ENCODE measurements at regions not wholly inside any gene's neighbourhood (a gene's known extent, or its start where the extent isn't known, plus 50 kb on each side); places are given as distances from the start of the nearest gene placed in this dataset.
A peak's percentile ranks its signal among the peaks of the same experiment; 100 is the strongest.

DNA sequence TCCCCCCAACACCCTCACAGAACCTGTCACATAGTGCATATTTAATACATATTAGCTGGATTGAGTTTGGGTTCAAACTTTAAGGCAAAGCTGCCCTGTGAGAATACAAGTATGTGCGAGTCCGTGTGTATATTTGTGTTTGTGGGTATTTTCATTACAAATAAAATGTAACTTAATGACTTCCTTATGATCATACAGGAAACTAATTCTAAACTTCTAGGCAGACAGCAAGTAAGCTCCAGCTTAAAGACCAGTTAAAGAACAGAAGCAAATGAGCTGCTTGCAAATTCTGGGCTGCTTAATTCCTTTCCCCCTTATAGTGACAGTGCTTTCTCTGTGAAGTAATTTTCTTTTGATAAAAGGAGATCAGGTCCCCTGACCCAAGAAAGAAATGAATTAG is 437.6 kb downstream of the TTLL7 start:
- no peak overlapping the region for H3K4me3 ChIP-seq
- H3K27me3 ChIP-seq = no peaks in the 10 kb centered on the region
- TF ChIP-seq POLR2A (IDR thresholded peaks at IDR 0.05) = no peak
- TF ChIP-seq CTCF (IDR thresholded peaks at IDR 0.05) = no peak
- intact Hi-C loops (cut with DNase I) = no loop called here
- 92 to 98% (median 94%) methylated on average over 2 of the region's 2 CpGs for WGBS, 4 donors
- no peak for DNase-seq
- no peaks in the 10 kb centered on the region for H3K9me3 ChIP-seq (replicated peaks in 1 of 3)
- no peaks in the 10 kb centered on the region for H3K4me1 ChIP-seq (replicated peaks in 1 of 2)
- H3K36me3 ChIP-seq (replicated peaks in 1 of 2) = no peaks in the 10 kb centered on the region
- H3K27ac ChIP-seq = no peak overlapping the region

DNA sequence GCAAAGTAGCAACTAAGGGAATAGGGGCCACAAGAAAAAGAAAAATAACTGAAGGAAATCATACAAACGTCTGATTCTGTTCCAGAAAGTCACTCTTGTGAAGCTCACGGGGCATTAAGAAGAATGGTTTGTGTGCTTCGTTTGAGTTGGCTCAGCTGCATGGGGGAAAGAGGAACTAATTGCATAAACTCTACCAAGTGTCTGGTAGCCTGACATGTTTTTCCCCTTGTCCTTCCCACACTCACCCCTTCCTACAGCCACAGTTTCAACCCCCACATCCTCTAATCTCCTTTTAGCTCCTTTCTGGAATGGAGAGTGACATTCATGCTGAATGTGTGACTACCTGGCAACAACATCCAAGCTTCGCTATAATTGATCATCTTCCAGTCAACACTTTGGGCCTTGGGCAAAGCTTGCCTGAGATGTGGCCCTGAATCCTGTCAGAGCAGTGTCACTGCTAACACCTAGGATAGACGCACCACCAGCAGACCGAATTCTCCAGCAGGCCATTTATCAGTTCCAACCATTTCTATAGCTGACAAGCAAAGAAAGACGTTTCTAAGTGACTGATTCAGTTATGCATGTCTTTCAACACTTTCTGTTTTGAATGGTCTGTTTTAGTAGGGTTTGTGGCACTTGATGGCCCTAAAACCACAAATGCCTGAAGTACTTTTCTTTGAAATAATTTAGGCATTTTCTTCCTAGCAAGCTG is 439.6 kb downstream of the TTLL7 start:
- intact Hi-C loops (cut with DNase I) = no loop called here
- TF ChIP-seq POLR2A (IDR thresholded peaks at IDR 0.05) (no peak), CTCF (IDR thresholded peaks at IDR 0.05) (no peak)
- Histone ChIP-seq H3K27ac (no peak overlapping the region), H3K27me3 (no peaks in the 10 kb centered on the region), H3K36me3 (replicated peaks in 1 of 2) (no peaks in the 10 kb centered on the region), H3K4me1 (replicated peaks in 1 of 2) (no peaks in the 10 kb centered on the region), H3K9me3 (replicated peaks in 1 of 3) (no peaks in the 10 kb centered on the region), H3K4me3 (no peak overlapping the region)
- 71 to 79% (median 75%) methylated on average over 7 of the region's 7 CpGs for WGBS, 4 donors
- DNase-seq = no peak

DNA sequence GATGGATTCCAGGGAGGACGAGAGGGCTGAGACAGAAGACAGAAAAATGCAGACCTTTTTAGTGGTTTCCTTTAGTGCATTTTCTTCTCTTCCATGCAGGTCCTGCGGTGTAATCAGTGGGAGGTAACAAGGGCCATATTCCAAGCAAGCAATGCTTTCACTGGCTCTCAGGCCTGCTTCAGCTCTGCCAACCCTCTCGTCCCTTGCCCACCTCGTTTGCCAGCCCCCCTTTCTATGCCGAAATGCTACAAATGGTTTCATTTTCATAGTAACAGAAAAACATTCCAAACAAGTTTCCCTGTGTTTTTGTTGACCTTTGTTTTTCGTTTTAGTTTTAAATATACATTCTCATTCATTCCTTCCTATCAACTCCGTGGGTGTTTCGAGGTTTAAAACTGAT is 443.1 kb downstream of the TTLL7 start:
- no peaks in the 10 kb centered on the region for H3K9me3 ChIP-seq (replicated peaks in 1 of 3)
- intact Hi-C loops (cut with DNase I) = no loop called here
- no peak overlapping the region for H3K27ac ChIP-seq
- no peaks in the 10 kb centered on the region for H3K27me3 ChIP-seq
- no peak overlapping the region for H3K4me3 ChIP-seq
- DNase-seq = no peak
- H3K4me1 ChIP-seq (replicated peaks in 1 of 2) = no peaks in the 10 kb centered on the region
- no peaks in the 10 kb centered on the region for H3K36me3 ChIP-seq (replicated peaks in 1 of 2)
- TF ChIP-seq POLR2A (IDR thresholded peaks at IDR 0.05) = no peak
- TF ChIP-seq CTCF (IDR thresholded peaks at IDR 0.05) = no peak
- 66 to 86% (median 76%) methylated on average over 8 of the region's 8 CpGs for WGBS, 4 donors

DNA sequence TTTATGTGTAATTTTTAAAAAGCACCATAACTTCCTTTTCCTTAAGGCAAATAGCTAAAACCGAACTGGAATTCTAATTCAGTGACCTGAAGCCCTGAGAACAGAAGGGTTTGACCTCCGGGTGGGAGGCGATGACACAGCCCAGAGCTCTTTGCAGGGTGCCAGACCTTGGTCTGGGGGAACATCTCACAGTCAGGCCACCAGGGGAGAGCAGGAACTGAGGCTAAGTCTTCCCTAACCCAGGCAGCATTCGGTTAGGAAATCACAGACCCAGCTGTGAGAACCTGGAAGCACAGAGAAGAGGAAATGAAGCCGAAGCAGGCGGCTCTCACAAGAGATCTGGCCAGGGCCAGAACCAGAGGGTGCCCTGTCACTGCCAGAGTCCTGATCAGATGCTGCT is 444.8 kb downstream of the TTLL7 start:
- H3K27me3 ChIP-seq = no peaks in the 10 kb centered on the region
- no peaks in the 10 kb centered on the region for H3K9me3 ChIP-seq (replicated peaks in 1 of 3)
- peak overlapping the region in 1 of 5 donors; percentile 19 for H3K27ac ChIP-seq
- H3K4me1 ChIP-seq (replicated peaks in 1 of 2) = no peaks in the 10 kb centered on the region
- H3K4me3 ChIP-seq = no peak overlapping the region
- H3K36me3 ChIP-seq (replicated peaks in 1 of 2) = no peaks in the 10 kb centered on the region
- intact Hi-C loops (cut with DNase I) = no loop called here
- TF ChIP-seq CTCF (IDR thresholded peaks at IDR 0.05) (peak in 1 of 6 experiments; percentile 15), POLR2A (IDR thresholded peaks at IDR 0.05) (no peak)
- DNase-seq = no peak
- 40 to 46% (median 45%) methylated on average over 6 of the region's 6 CpGs for WGBS, 4 donors

Measured in adrenal gland (tissue), 9 donors.